ENCODE measurements at regions not wholly inside any gene's neighbourhood (a gene's known extent, or its start where the extent isn't known, plus 50 kb on each side); places are given as distances from the start of the nearest gene placed in this dataset.

- TF ChIP-seq POLR2A (IDR thresholded peaks at IDR 0.05) = no peak
- no peak for TF ChIP-seq CTCF (IDR thresholded peaks at IDR 0.05 in 8 of 11, conservative IDR thresholded peaks at IDR 0.05 in 3 of 11)
Measured at GRCh38 chr1:168843950-168844349, 114.9 kb upstream of the DPT start.
